Keratinocyte (primary cell): ENCODE measurements at regions not wholly inside any gene's neighbourhood (a gene's known extent, or its start where the extent isn't known, plus 50 kb on each side); places are given as distances from the start of the nearest gene placed in this dataset.

Experiments
- EZH2 ChIP-seq: IDR thresholded peaks from one replicate; pipeline ENCODE4 v1.6.1; 2012; ENCODE audit warnings: inconsistent platforms, mild to moderate bottlenecking, low read length, moderate library complexity
- TF ChIP-seq, protein P1 (sequence below), 3 experiments: IDR thresholded peaks in 1 of 3; conservative IDR thresholded peaks in 1 of 3; optimal IDR thresholded peaks in 1 of 3; 2 replicates in 2 of 3; 3 replicates in 1 of 3; pipeline versions ENCODE3 to v1.5.1; 2011; ENCODE audit warnings: low read length in 3 of 3, mild to moderate bottlenecking in 3 of 3, moderate library complexity in 2 of 3, control low read depth in 1 of 3, inconsistent platforms in 1 of 3; ENCODE audit not compliant: insufficient read depth in 2 of 3; ENCODE audit errors: extremely low read depth in 1 of 3

GRCh38 chr1:58308206-58308605, 238.3 kb downstream of the OMA1 start:
- TF ChIP-seq, protein P1, sequence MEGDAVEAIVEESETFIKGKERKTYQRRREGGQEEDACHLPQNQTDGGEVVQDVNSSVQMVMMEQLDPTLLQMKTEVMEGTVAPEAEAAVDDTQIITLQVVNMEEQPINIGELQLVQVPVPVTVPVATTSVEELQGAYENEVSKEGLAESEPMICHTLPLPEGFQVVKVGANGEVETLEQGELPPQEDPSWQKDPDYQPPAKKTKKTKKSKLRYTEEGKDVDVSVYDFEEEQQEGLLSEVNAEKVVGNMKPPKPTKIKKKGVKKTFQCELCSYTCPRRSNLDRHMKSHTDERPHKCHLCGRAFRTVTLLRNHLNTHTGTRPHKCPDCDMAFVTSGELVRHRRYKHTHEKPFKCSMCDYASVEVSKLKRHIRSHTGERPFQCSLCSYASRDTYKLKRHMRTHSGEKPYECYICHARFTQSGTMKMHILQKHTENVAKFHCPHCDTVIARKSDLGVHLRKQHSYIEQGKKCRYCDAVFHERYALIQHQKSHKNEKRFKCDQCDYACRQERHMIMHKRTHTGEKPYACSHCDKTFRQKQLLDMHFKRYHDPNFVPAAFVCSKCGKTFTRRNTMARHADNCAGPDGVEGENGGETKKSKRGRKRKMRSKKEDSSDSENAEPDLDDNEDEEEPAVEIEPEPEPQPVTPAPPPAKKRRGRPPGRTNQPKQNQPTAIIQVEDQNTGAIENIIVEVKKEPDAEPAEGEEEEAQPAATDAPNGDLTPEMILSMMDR (optimal IDR thresholded peaks at IDR 0.05 in 1 of 3, IDR thresholded peaks at IDR 0.05 in 1 of 3, conservative IDR thresholded peaks at IDR 0.05 in 1 of 3; ENCODE audit: extremely low read depth in 1 of 3, insufficient read depth in 2 of 3, low read length in 3 of 3): no peak
- no peak for TF ChIP-seq EZH2
